ES-I3 (cell line): ENCODE measurements at regions not wholly inside any gene's neighbourhood (a gene's known extent, or its start where the extent isn't known, plus 50 kb on each side); places are given as distances from the start of the nearest gene placed in this dataset.
"Not testable (repeated sequence)": the region's sequence is repeated elsewhere in the genome, so short reads cannot be mapped to it uniquely, and the experiment has no call there.

Experiments used
- H3K36me3 ChIP-seq: 2 replicates; pipeline ENCODE4 v1.6.1; 2013; ENCODE audit warnings: mild to moderate bottlenecking, low read length, control low read depth, moderate library complexity; ENCODE audit not compliant: insufficient read depth
- H3K4me1 ChIP-seq: 2 replicates; pipeline ENCODE4 v1.6.1; 2013; ENCODE audit warnings: mild to moderate bottlenecking, control low read depth, low read length; ENCODE audit not compliant: insufficient read depth
- H3K9ac ChIP-seq: 2 replicates; pipeline ENCODE4 v1.6.1; 2013; ENCODE audit warnings: low read depth, mild to moderate bottlenecking, low read length, moderate library complexity
- H3K9me3 ChIP-seq: 2 replicates; pipeline ENCODE4 v1.6.1; 2013; ENCODE audit warnings: mild to moderate bottlenecking, low read length, moderate library complexity; ENCODE audit not compliant: control insufficient read depth, insufficient read depth

GRCh38 chr6:141107591-141108160 lies 1025.0 kb upstream of the GJE1 start:
- peaks cover 47% of the 10 kb centered on the region for H3K4me1 ChIP-seq
- no peak overlapping the region for H3K9ac ChIP-seq
- H3K36me3 ChIP-seq: no peaks in the 10 kb centered on the region
- no peaks in the 10 kb centered on the region for H3K9me3 ChIP-seq

- peaks cover 32% of the 10 kb centered on the region for H3K4me1 ChIP-seq
- H3K36me3 ChIP-seq: no peaks in the 10 kb centered on the region
- H3K9ac ChIP-seq: peak overlapping the region; percentile 17; the same call in 1 of the 2 replicates
- no peaks in the 10 kb centered on the region for H3K9me3 ChIP-seq
Observed at GRCh38 chr6:141105481-141105880, 1027.2 kb upstream of the GJE1 start.

DNA sequence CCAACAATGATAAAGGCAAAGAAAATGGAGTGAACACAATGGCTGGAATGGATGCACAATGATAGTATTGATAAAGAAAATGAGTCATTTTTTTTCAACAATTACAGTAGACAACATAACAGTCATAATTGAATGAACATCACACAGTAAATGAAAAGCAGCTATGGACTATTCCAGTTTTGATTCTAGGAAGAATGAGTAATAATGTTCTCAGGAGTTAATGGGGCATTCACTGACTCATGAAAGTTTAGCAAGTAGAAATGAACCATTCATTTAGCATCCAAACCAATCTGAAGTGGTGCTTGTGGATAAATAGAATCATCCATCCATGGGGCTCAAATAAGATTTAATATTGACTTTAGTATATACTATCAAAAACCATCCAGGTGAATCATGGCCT lies 1029.5 kb upstream of the GJE1 start:
- Histone ChIP-seq H3K4me1 (peaks cover 29% of the 10 kb centered on the region), H3K9ac (no peak overlapping the region), H3K36me3 (no peaks in the 10 kb centered on the region), H3K9me3 (no peaks in the 10 kb centered on the region)

DNA sequence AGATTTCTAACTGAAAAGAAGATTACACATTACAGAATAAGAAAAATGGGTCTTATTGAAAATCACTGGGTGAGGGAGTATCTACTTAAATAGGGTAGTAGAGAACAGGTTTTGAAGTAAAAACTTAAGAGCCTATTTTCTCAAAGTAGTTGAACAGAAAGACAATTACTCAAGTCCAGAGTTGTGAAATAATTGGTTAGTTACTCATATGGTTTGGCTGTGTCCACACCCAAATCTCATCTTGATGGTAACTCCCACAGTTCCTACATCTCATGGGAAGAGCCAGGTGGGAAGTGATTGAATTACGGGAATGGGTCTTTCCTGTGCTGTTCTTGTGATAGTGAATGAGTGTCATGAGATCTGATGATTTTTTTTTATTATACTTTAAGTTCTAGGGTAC lies 1035.3 kb upstream of the GJE1 start:
- no peaks in the 10 kb centered on the region for H3K9me3 ChIP-seq
- H3K9ac ChIP-seq: no peak overlapping the region
- no peaks in the 10 kb centered on the region for H3K36me3 ChIP-seq
- H3K4me1 ChIP-seq: no peaks in the 10 kb centered on the region

DNA sequence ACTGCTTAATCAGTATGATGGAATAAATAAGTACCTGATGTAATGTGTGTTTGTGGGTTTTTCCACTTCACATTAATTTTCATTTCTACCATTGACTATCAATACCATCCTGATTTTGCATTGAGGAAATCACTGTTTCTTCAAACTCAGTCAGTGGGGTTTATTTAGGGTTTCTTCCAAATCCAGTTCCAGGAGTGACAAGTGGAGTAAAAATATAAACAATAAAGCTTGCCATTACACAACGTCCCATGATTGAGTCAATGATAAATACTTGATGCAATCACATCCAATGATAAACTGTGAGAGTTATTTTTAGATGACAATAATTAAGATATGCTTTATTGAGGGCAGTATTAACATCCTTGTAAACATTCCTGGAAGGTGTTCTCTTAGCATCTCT lies 1037.4 kb upstream of the GJE1 start:
- no peak overlapping the region for H3K9ac ChIP-seq
- no peaks in the 10 kb centered on the region for H3K9me3 ChIP-seq
- H3K36me3 ChIP-seq: no peaks in the 10 kb centered on the region
- no peaks in the 10 kb centered on the region for H3K4me1 ChIP-seq

DNA sequence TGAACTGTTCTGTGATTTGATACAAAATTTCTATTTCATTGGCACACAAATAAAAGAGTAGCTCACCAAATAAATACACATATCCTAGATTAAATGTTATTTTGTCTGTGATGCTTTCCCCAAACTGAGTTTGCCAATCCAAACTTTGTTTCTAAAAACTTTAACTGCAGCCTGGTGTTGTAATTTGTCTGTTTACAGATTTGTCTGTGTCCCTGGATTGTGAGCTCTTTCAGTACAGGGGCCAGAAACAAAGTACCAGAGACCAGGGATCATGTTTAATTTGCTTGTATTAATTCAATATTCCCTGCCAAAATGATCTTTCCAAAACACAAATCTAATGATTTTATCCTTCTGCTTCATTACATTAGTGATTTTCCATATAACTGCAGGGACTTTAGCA lies 1044.6 kb upstream of the GJE1 start:
- Histone ChIP-seq H3K36me3 (no peaks in the 10 kb centered on the region), H3K9ac (no peak overlapping the region)

DNA sequence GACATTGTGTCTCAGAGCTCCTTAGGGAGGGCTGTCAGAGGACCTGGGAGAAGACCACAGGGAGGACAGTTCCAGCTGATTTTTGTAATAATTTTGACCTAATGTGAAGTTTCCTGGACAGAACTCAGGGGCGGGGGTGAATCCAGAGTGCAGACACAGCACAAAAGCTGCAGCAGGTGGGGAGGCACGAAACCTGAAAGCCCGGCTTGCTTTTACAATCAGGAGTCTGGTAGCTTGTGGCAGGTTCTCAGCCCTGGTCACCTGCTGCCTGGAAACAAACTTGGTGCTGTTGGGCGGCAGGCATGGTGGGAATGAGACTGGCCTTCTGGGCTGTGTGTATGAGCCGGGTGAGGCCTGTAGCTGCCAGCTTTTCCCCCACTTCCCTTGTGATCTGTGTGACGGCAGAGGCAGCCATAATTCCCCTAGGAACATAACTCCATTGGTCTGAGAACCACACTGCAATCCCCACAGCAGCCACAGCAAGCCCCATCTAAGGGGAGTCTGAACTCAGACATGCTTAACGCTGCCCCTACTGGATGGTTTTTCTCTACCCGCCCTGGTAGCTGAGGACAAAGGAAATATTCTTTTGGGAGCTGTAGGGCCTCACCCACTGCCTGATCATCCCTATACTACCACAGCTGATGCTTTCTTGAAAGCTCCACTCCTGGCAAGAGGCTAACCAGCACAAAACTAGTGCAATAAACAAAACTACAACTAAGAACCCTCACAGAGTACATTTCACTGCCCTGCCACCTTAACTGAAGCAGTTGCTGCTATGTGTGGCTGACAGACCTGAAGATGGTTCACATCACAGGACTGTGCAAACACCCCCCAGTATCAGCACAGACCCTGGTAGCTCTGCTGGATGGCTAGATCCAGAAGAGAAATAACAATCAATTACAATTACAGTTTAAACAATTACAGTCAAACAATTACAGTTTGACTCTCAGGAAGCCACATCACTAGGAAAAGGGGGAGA lies 1055.1 kb upstream of the GJE1 start:
- Histone ChIP-seq H3K4me1 (no peaks in the 10 kb centered on the region), H3K9me3 (no peaks in the 10 kb centered on the region), H3K9ac (no peak overlapping the region), H3K36me3 (no peaks in the 10 kb centered on the region)

More for the DNA sequence above, 1044.6 kb upstream of the GJE1 start:
- no peaks in the 10 kb centered on the region for H3K9me3 ChIP-seq
- H3K4me1 ChIP-seq: no peaks in the 10 kb centered on the region

GRCh38 chr6:141057761-141058160 lies 1075.0 kb upstream of the GJE1 start:
- Histone ChIP-seq H3K9ac (no peak overlapping the region), H3K36me3 (no peaks in the 10 kb centered on the region), H3K4me1 (0 out of 2 replicates have a peak, but pooled peaks cover 6% of the 10 kb centered on the region), H3K9me3 (no peaks in the 10 kb centered on the region)

DNA sequence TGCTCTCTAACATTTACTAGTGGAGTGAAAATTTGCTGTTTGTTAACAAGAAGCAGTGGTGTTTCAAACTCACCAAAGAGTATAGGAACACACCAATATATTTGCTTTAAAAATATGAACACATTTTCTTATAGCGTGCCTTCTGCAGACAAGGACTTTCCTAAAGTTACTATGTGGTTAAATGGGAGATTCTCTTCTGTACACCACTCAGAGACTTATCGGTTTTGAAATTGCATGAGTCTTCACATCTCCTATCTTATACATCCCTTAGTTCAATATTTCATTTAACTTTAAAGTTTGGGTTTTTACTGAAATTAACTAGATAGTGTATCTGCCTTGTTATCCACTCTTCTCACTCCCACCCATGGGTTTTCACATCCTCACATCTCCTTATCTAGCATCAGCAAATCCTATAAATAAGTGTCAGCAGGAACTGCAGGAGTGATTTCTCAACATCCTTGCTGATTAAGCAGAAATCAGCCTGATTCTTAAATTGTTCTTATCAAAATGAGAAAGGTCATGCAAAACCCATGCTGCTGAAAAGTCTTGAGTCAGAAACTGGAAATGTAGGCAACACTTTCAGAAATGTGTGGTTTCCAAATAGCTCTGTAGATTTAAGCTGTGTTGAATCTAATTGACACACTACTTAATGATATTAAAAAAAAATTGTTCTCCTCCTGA lies 1075.6 kb upstream of the GJE1 start:
- H3K9ac ChIP-seq: no peak overlapping the region
- no peaks in the 10 kb centered on the region for H3K36me3 ChIP-seq
- H3K4me1 ChIP-seq: 0 out of 2 replicates have a peak, but pooled peaks cover 6% of the 10 kb centered on the region
- H3K9me3 ChIP-seq: no peaks in the 10 kb centered on the region

- Histone ChIP-seq H3K4me1 (no peaks in the 10 kb centered on the region), H3K9ac (no peak overlapping the region), H3K9me3 (peaks cover 5% of the 10 kb centered on the region; the same call in 1 of the 2 replicates), H3K36me3 (no peaks in the 10 kb centered on the region)
Observed at GRCh38 chr6:141050471-141050870, 1082.3 kb upstream of the GJE1 start.

- no peaks in the 10 kb centered on the region for H3K36me3 ChIP-seq
- H3K9ac ChIP-seq: no peak overlapping the region
- peaks cover 5% of the 10 kb centered on the region; the same call in 1 of the 2 replicates for H3K9me3 ChIP-seq
- H3K4me1 ChIP-seq: no peaks in the 10 kb centered on the region
Observed at GRCh38 chr6:141048451-141048850, 1084.3 kb upstream of the GJE1 start.

DNA sequence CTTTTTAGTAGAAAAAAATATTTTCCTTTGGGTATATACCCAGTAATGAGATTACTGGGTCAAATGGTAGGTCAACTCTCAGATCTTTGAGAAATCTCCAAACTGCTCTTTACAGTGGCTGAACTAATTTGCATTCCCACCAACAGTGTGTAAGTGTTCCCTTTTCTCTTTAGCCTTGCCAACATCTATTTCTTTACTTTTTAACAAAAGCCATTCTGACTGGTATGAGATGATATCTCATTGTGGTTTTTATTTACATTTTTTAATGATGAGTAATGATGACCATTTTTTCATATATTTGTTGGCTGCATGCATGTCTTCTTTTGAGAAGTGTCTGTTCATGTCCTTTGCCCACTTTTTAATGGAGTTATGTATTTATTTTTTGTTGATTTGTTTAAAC lies 1086.2 kb upstream of the GJE1 start:
- H3K9ac ChIP-seq, H3K4me1 ChIP-seq, H3K9me3 ChIP-seq, H3K36me3 ChIP-seq: not testable (repeated sequence)

- H3K36me3 ChIP-seq: no peaks in the 10 kb centered on the region
- H3K9me3 ChIP-seq: peaks cover 5% of the 10 kb centered on the region; the same call in 1 of the 2 replicates
- no peaks in the 10 kb centered on the region for H3K4me1 ChIP-seq
- no peak overlapping the region for H3K9ac ChIP-seq
Observed at GRCh38 chr6:141041596-141042087, 1091.1 kb upstream of the GJE1 start.
